ENCODE measurements at regions not wholly inside any gene's neighbourhood (a gene's known extent, or its start where the extent isn't known, plus 50 kb on each side); places are given as distances from the start of the nearest gene placed in this dataset.

DNA sequence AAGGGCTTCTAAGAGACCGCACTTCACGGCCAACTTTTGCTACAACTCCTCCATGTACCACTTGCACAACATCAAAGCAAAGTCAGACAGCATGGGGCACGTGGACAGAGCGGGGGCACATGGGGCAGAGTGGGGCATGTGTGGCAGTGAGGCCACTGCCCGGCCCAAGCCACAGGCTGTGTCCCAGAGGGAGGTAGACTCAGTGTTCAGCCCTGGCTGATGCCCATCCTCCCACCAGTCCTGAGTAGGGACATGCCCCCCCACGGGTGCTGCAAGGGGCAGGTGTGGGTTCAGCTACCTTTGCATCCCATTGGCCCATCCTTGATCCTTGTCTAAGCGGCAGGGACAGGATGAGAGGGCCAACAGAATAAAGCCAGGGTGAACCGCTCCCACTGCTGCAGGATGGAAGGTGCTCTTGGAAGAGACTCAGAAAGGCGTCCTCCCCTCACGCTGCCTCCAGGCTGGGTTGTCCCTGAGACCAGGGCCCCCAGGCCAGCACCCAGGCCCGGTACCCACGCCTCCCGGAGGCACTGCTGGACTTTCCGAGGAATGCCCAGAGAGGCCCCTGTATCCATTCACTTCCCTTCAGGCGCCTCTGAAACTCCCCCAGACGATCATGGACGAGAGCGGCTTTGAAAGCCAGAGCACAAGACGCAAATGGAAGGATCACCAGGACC, 218.2 kb downstream of the NDUFA10 start:
- no peak for DNase-seq
- WGBS, 2 donors (ENCODE audit: low coverage in 1 of 2): 80 to 87% methylated on average over 1 to 19 of the region's 19 CpGs
- H3K27me3 ChIP-seq: no peaks in the 10 kb centered on the region
- in situ Hi-C loops (cut with MboI; ENCODE audit: low pct_ligation_motif_present in 1 of 4, low pct_unique_long_range_greater_than_20kb in 1 of 4, low sequenced_read_pairs in 3 of 4): no loop called here
- no peaks in the 10 kb centered on the region for H3K9me3 ChIP-seq
- no peak overlapping the region for H3K4me3 ChIP-seq
- TF ChIP-seq POLR2AphosphoS5 (IDR thresholded peaks at IDR 0.05) (no peak), POLR2A (IDR thresholded peaks at IDR 0.05) (no peak), EP300 (IDR thresholded peaks at IDR 0.05; ENCODE audit: low read depth) (no peak), CTCF (IDR thresholded peaks at IDR 0.05) (no peak)
- H3K4me1 ChIP-seq: no peaks in the 10 kb centered on the region
- H3K27ac ChIP-seq: no peak overlapping the region
- intact Hi-C loops (cut with DNase I; ENCODE audit: low total_unique reads): no loop called here
- H3K36me3 ChIP-seq: no peaks in the 10 kb centered on the region

- in situ Hi-C loops (cut with MboI; ENCODE audit: low pct_ligation_motif_present in 1 of 4, low pct_unique_long_range_greater_than_20kb in 1 of 4, low sequenced_read_pairs in 3 of 4): no loop called here
- WGBS, 2 donors (ENCODE audit: low coverage in 1 of 2): 80% methylated on average over 2 to 7 of the region's 7 CpGs
- no peak overlapping the region for H3K4me3 ChIP-seq
- DNase-seq: no peak
- intact Hi-C loops (cut with DNase I; ENCODE audit: low total_unique reads): no loop called here
- TF ChIP-seq CTCF (IDR thresholded peaks at IDR 0.05) (no peak), POLR2A (IDR thresholded peaks at IDR 0.05) (no peak), POLR2AphosphoS5 (IDR thresholded peaks at IDR 0.05) (no peak), EP300 (IDR thresholded peaks at IDR 0.05; ENCODE audit: low read depth) (no peak)
- no peaks in the 10 kb centered on the region for H3K36me3 ChIP-seq
- H3K4me1 ChIP-seq: no peaks in the 10 kb centered on the region
- no peak overlapping the region for H3K27ac ChIP-seq
- H3K27me3 ChIP-seq: no peaks in the 10 kb centered on the region
- H3K9me3 ChIP-seq: no peaks in the 10 kb centered on the region
These were observed 218.9 kb downstream of the NDUFA10 start for GRCh38 chr2:239806276-239806675.

DNA sequence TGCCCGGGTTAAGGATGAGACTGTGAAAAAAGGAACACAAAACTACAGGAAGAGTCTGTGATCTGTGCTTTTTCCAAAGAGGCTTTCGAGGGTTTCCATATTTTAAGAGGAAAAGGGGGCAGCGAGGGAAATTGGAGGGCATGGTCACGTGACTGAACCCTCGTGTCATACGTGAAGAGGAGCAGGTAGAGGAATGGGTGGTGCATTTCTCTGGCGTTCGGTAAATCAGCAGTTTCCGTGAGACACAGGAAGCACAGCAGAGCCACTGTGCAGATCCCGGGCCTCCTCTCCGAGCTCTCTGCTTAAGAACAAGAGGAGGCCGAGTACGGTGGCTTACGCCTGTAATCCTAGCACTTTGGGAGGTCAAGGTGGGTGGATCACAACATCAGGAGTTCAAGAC, 219.7 kb downstream of the NDUFA10 start:
- no peak for DNase-seq
- Histone ChIP-seq H3K36me3 (no peaks in the 10 kb centered on the region), H3K4me3 (no peak overlapping the region), H3K9me3 (no peaks in the 10 kb centered on the region), H3K27ac (no peak overlapping the region), H3K27me3 (no peaks in the 10 kb centered on the region), H3K4me1 (no peaks in the 10 kb centered on the region)
- WGBS, 2 donors (ENCODE audit: low coverage in 1 of 2): 77 to 81% methylated on average over 9 to 14 of the region's 14 CpGs
- TF ChIP-seq POLR2A (IDR thresholded peaks at IDR 0.05): no peak
- no peak for TF ChIP-seq CTCF (IDR thresholded peaks at IDR 0.05)
- intact Hi-C loops (cut with DNase I; ENCODE audit: low total_unique reads) (no loop called here), in situ Hi-C loops (cut with MboI; ENCODE audit: low pct_ligation_motif_present in 1 of 4, low pct_unique_long_range_greater_than_20kb in 1 of 4, low sequenced_read_pairs in 3 of 4) (no loop called here)

- TF ChIP-seq POLR2AphosphoS5 (IDR thresholded peaks at IDR 0.05): no peak
- Histone ChIP-seq H3K4me1 (no peaks in the 10 kb centered on the region), H3K27me3 (no peaks in the 10 kb centered on the region), H3K36me3 (no peaks in the 10 kb centered on the region), H3K4me3 (no peak overlapping the region), H3K9me3 (no peaks in the 10 kb centered on the region), H3K27ac (no peak overlapping the region)
- WGBS, 2 donors (ENCODE audit: low coverage in 1 of 2): 91% methylated on average over 12 of the region's 12 CpGs; no CpG with 5 or more reads in 1 of the 2 donors
- no peak for DNase-seq
- in situ Hi-C loops (cut with MboI; ENCODE audit: low pct_ligation_motif_present in 1 of 4, low pct_unique_long_range_greater_than_20kb in 1 of 4, low sequenced_read_pairs in 3 of 4) (no loop called here), intact Hi-C loops (cut with DNase I; ENCODE audit: low total_unique reads) (no loop called here)
These were observed 220.2 kb downstream of the NDUFA10 start for GRCh38 chr2:239805043-239805329.
